ENCODE measurements at regions not wholly inside any gene's neighbourhood (a gene's known extent, or its start where the extent isn't known, plus 50 kb on each side); places are given as distances from the start of the nearest gene placed in this dataset.

- H3K4me3 ChIP-seq (ENCODE audit: low read depth, low read length): no peak overlapping the region
- TF ChIP-seq CTCF (IDR thresholded peaks at IDR 0.05; ENCODE audit: low read depth, low read length, missing control alignments): no peak
- DNase-seq (ENCODE audit: low read depth): no peak
Observed at GRCh38 chr9:80841888-80842287, 847.5 kb downstream of the TLE1 start.

- H3K4me3 ChIP-seq (ENCODE audit: low read depth, low read length): no peak overlapping the region
- no peak for TF ChIP-seq CTCF (IDR thresholded peaks at IDR 0.05; ENCODE audit: low read depth, low read length, missing control alignments)
- no peak for DNase-seq (ENCODE audit: low read depth)
Observed at GRCh38 chr9:80839821-80840675, 849.3 kb downstream of the TLE1 start.

- no peak overlapping the region for H3K4me3 ChIP-seq (ENCODE audit: low read depth, low read length)
- TF ChIP-seq CTCF (IDR thresholded peaks at IDR 0.05; ENCODE audit: low read depth, low read length, missing control alignments): no peak
- no peak for DNase-seq (ENCODE audit: low read depth)
Observed at GRCh38 chr9:80836013-80836412, 853.3 kb downstream of the TLE1 start.

- DNase-seq (ENCODE audit: low read depth): no peak
- no peak overlapping the region for H3K4me3 ChIP-seq (ENCODE audit: low read depth, low read length)
- TF ChIP-seq CTCF (IDR thresholded peaks at IDR 0.05; ENCODE audit: low read depth, low read length, missing control alignments): no peak
Observed at GRCh38 chr9:80831751-80832150, 857.6 kb downstream of the TLE1 start.

- H3K4me3 ChIP-seq (ENCODE audit: low read depth, low read length): no peak overlapping the region
- no peak for DNase-seq (ENCODE audit: low read depth)
- no peak for TF ChIP-seq CTCF (IDR thresholded peaks at IDR 0.05; ENCODE audit: low read depth, low read length, missing control alignments)
Observed at GRCh38 chr9:80811656-80812055, 877.7 kb downstream of the TLE1 start.

- TF ChIP-seq CTCF (IDR thresholded peaks at IDR 0.05; ENCODE audit: low read depth, low read length, missing control alignments): no peak
- H3K4me3 ChIP-seq (ENCODE audit: low read depth, low read length): no peak overlapping the region
- DNase-seq (ENCODE audit: low read depth): no peak
Observed at GRCh38 chr9:80811003-80811402, 878.3 kb downstream of the TLE1 start.

- DNase-seq (ENCODE audit: low read depth): no peak
- no peak for TF ChIP-seq CTCF (IDR thresholded peaks at IDR 0.05; ENCODE audit: low read depth, low read length, missing control alignments)
- H3K4me3 ChIP-seq (ENCODE audit: low read depth, low read length): no peak overlapping the region
Observed at GRCh38 chr9:80806671-80807070, 882.7 kb downstream of the TLE1 start.
